ENCODE measurements at regions not wholly inside any gene's neighbourhood (a gene's known extent, or its start where the extent isn't known, plus 50 kb on each side); places are given as distances from the start of the nearest gene placed in this dataset.

- Histone ChIP-seq H3K36me3 (no peaks in the 10 kb centered on the region), H3K27ac (no peak overlapping the region), H3K4me1 (peaks cover 6% of the 10 kb centered on the region), H3K4me3 (no peak overlapping the region), H3K9me3 (no peaks in the 10 kb centered on the region), H3K27me3 (no peaks in the 10 kb centered on the region)
- TF ChIP-seq CTCF (IDR thresholded peaks at IDR 0.05) (no peak), POLR2A (IDR thresholded peaks at IDR 0.05) (no peak), POLR2AphosphoS5 (IDR thresholded peaks at IDR 0.05; ENCODE audit: insufficient read depth in 1 of 2, low read depth in 1 of 2) (no peak)
- no peak for DNase-seq (ENCODE audit: extremely low spot score in 2 of 2)
- intact Hi-C loops (cut with DNase I): no loop called here
Observed at GRCh38 chr11:121884626-121885025, 231.4 kb downstream of the BLID start.

GRCh38 chr11:121881806-121882205, 234.2 kb downstream of the BLID start:
- Histone ChIP-seq H3K4me3 (no peak overlapping the region), H3K4me1 (peaks cover 6% of the 10 kb centered on the region), H3K27me3 (no peaks in the 10 kb centered on the region), H3K9me3 (no peaks in the 10 kb centered on the region), H3K27ac (no peak overlapping the region), H3K36me3 (no peaks in the 10 kb centered on the region)
- no peak for TF ChIP-seq CTCF (IDR thresholded peaks at IDR 0.05)
- no peak for TF ChIP-seq POLR2A (IDR thresholded peaks at IDR 0.05)
- TF ChIP-seq POLR2AphosphoS5 (IDR thresholded peaks at IDR 0.05; ENCODE audit: insufficient read depth in 1 of 2, low read depth in 1 of 2): no peak
- intact Hi-C loops (cut with DNase I): no loop called here
- no peak for DNase-seq (ENCODE audit: extremely low spot score in 2 of 2)

GRCh38 chr11:121877152-121877551, 238.9 kb downstream of the BLID start:
- no peak for DNase-seq (ENCODE audit: extremely low spot score in 2 of 2)
- intact Hi-C loops (cut with DNase I): no loop called here
- Histone ChIP-seq H3K4me3 (no peak overlapping the region), H3K27me3 (no peaks in the 10 kb centered on the region), H3K27ac (no peak overlapping the region), H3K36me3 (no peaks in the 10 kb centered on the region), H3K9me3 (no peaks in the 10 kb centered on the region), H3K4me1 (no peaks in the 10 kb centered on the region)
- no peak for TF ChIP-seq CTCF (IDR thresholded peaks at IDR 0.05)

- Histone ChIP-seq H3K27ac (no peak overlapping the region), H3K27me3 (no peaks in the 10 kb centered on the region), H3K9me3 (no peaks in the 10 kb centered on the region), H3K4me3 (no peak overlapping the region), H3K4me1 (no peaks in the 10 kb centered on the region), H3K36me3 (no peaks in the 10 kb centered on the region)
- TF ChIP-seq POLR2AphosphoS5 (IDR thresholded peaks at IDR 0.05; ENCODE audit: insufficient read depth in 1 of 2, low read depth in 1 of 2) (no peak), POLR2A (IDR thresholded peaks at IDR 0.05) (no peak), CTCF (IDR thresholded peaks at IDR 0.05) (no peak)
- intact Hi-C loops (cut with DNase I): no loop called here
- no peak for DNase-seq (ENCODE audit: extremely low spot score in 2 of 2)
Observed at GRCh38 chr11:121873766-121874165, 242.2 kb downstream of the BLID start.

- intact Hi-C loops (cut with DNase I): no loop called here
- no peak for TF ChIP-seq CTCF (IDR thresholded peaks at IDR 0.05)
- no peak for TF ChIP-seq POLR2A (IDR thresholded peaks at IDR 0.05)
- TF ChIP-seq POLR2AphosphoS5 (IDR thresholded peaks at IDR 0.05; ENCODE audit: insufficient read depth in 1 of 2, low read depth in 1 of 2): no peak
- no peaks in the 10 kb centered on the region for H3K4me1 ChIP-seq
- no peak overlapping the region for H3K27ac ChIP-seq
- no peaks in the 10 kb centered on the region for H3K9me3 ChIP-seq
- H3K4me3 ChIP-seq: no peak overlapping the region
- no peaks in the 10 kb centered on the region for H3K27me3 ChIP-seq
- DNase-seq (ENCODE audit: extremely low spot score in 2 of 2): no peak
- H3K36me3 ChIP-seq: no peaks in the 10 kb centered on the region
Observed at GRCh38 chr11:121872356-121872755, 243.7 kb downstream of the BLID start.

All from vagina (tissue), 2 donors.